ENCODE measurements at regions not wholly inside any gene's neighbourhood (a gene's known extent, or its start where the extent isn't known, plus 50 kb on each side); places are given as distances from the start of the nearest gene placed in this dataset.

DNA sequence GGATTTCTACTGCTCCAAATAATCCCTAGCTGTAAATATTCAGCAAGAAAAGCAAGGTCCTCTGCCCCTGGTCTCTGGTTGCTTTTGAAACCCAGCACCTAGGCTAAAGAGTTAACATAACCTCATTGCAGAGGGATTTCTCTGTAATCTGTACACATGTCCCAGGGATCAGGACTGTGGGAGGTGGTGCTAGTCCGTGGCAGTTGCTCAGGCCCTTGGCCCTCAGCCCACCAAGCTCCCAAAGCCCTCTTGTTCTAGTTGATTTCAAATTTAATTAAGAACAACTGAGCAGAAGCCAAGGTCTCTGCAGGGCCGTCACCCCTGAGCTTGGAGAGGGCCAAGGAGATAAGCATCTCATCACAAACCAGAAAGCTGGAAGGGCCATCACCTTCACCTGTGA, 181.1 kb downstream of the SOX9 start:
- peak; percentile 18 for DNase-seq (ENCODE audit: low spot score)

DNA sequence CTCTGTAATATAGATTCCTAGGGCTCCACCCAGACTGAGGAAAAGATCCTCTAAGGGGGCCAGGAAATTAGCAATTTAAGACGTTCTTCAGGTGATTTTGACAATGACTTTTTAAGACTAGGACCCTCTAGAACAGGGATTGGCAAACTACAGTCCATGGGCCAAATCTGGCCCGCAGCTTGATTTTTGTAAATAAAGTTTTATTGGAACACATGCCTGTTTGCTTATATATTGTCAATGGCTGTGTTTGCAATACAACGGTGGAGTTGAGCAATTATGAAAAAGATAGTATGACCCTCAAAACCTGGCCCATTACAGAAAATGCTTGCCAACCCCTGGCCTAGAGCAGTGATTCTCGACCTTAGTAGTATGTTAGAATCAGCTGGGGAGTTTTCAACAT, 181.9 kb downstream of the SOX9 start:
- no peak for DNase-seq (ENCODE audit: low spot score)

DNA sequence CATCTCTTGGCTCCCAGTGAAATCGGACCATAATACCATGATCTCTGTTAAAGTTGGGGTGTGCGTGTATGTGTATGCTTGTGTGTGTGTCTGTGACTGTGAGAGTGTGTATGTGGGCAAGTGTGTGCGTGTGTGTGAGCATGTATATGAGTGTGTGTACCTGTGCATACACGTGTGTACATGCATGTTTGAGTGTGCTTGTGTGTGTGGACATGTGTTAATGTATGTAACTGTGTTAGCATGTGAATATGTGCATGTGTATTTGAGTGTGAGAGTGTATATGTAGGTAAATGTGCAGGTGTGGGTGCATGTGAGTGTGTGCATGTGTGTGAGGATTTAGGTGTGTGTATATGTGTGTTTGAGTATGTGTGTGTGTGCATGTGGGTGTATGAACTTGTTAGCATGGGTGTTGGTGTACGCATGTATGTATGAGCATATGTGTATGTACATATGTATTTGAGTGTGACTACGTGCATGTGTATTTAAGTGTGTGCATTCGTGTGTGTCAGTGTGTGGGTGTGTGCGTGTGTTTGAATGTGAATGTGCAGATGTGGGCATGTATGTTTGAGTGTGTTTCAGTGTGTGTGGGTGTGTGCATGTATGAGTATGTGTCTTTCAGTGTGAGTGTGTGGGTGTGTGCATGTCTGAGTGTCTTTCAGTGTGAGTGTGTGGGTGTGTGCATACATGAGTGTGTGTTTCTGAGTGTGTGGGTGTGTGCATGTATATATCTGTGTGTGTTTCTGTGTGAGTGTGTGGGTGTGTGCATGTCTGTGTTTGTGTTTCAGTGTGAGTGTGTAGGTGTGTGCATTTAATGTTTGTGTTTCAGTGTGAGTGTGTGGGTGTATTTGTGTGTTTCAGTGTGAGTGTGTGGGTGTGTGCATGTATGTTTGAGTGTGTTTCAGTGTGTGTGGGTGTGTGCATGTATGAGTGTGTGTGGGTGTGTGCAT, 183.2 kb downstream of the SOX9 start:
- no peak for DNase-seq (ENCODE audit: low spot score)

DNA sequence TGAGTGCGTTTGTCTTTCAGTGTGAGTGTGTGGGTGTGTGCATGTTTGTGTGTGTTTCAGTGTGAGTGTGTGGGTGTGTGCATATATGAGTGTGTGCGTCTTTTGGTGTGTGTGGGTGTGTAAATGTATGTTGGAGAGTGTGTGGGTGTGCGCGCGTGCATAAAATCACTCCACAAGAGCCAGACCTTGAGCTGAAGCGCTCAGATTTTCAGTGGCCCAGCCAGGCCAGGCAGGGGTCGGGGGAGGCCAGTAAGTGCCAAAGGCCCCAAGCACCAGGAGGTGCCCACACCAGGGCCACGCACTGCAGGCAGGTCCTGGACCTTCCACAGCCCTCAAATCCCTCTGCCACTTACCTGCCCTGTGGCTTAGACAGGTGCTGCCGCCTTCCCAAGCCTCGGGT, 184.0 kb downstream of the SOX9 start:
- no peak for DNase-seq (ENCODE audit: low spot score)

DNA sequence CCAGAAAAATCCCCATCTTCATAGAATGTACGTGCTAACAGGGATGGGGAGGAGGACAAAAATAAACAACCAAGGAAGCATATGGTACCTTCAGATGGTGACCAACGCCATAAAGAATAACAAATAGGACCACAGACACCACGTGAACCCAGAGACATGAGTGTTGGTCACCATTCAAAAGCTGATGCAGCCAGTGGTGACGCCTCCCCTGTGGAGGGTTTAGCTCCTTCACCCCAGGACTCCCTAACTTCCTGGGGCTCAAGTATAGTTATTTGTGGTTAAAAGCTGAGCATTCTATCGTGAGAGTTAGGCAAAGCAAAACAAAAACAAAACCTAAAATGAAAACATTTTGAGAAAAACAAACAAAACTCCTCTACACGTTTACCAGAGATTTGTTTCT, 184.7 kb downstream of the SOX9 start:
- no peak for DNase-seq (ENCODE audit: low spot score)

DNA sequence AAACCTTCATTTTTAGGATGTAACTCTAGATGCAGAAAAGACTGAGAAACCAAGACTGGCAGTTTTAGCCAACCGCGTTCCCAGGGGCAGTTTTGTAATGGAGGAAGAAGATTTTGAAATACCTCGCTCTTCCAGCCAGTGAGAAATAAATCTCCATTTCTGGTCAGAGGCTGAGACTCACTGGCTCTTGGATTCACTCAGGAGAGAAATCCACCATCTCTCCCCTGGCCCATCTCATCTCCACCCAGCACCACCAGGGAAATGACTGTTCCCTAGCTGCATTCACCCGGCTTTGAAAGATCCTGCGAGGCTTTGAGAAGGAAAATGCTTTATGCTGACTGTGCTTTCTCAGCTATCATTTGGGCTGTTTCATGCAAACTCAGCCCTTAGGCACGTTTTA, 185.2 kb downstream of the SOX9 start:
- DNase-seq (ENCODE audit: low spot score): no peak

DNA sequence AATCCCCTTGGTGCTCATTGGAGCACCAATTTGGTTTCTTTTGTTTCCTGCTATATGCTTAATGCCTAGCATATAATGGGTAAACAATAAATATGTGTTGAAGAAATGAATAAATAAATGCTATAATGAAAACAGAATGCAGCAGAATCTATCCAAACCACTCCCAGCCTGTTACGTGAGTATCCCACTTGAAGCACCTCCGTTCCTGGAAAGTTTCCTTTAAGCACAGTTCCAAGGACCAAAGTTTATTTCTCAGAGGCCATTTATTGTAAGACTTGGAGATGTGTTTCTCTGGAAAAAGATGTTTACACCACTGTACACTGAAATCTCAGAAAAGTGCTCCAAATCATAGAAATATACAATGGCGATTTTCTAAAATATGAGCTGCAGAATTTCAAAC, 187.0 kb downstream of the SOX9 start:
- no peak for DNase-seq (ENCODE audit: low spot score)

DNA sequence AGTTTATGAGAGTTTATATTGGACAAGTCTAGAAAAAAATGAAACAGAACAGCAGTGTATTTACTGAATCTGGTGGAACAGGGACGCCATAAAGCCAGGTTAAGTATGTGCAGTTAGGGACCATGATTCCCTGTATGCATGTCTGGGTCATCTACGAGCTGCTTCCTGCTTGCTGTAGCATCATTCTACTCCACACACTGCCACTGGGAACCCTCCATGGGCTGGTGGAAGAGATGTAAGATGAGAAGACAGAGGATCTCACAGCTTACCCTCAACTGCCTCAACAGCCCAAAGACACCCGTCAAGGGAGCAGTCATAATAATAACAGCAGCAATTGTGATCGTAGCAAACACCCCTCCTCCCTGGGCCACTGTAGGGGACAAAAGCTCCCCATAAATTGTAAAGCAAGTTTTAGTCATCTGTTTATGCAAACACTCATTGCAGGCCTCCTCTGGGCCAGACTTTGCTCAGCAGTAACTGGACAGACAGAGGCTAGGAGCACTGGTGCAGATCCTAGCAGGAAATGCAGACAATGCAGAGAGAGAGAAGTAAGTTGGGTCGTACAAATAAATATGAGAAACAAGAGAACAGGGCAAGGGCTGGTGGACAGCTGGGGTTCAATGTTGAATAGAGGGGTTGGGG, 188.0 kb downstream of the SOX9 start:
- no peak for DNase-seq (ENCODE audit: low spot score)

DNA sequence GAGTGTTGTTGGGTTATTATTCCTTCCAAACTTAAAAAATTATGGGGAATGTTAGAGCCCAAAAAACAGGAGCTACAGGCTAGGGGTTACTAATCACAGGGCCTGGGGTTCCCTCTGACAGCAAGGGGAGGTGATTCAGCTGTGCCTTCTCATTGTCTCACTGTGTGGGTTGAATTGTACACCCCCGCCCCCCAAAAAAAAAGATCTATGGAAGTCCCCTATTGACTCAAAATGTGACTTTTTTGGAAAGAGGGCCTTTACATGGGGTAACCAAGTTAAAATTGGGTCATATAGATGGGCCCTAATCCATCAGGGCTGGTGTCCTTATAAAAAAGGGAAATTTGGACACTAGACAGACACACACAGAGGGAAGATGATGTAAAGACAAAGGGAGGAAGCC, 190.2 kb downstream of the SOX9 start:
- DNase-seq (ENCODE audit: low spot score): no peak

DNA sequence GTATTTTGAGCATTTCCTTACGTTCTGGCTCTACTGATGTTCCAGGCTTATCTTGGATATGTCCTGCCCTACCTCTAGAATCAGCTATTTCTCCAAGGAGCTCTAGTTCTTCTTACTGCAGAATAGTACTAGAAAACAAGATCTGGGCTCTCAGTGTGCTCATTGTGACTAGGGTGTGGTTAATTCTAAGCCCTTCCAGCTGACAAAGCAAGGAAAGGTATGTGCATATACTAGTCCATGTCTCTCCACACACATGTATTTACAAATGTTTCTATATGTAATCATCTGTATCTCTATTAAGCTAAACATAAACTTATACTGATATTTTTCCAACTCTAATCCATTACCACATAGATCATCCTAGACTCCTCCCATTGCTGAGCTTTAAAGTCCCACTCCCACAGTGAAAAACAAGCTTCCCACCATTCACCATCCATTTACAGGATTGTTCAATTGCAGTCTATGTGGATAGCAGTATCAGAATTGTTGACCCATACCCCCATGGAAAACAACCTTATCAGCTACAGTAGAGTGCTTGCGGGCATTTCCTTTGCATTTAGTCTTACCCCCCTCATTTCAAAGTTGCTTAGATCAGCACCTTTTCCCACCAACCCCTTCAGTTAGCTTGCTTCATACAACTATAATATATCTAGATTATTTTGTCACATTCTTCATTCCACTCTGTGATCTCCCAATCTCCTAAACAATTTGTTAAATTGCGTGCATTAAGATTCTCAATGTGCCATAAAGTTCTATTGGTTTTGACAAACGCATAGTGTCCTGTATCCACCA, 194.5 kb downstream of the SOX9 start:
- no peak for DNase-seq (ENCODE audit: low spot score)

DNA sequence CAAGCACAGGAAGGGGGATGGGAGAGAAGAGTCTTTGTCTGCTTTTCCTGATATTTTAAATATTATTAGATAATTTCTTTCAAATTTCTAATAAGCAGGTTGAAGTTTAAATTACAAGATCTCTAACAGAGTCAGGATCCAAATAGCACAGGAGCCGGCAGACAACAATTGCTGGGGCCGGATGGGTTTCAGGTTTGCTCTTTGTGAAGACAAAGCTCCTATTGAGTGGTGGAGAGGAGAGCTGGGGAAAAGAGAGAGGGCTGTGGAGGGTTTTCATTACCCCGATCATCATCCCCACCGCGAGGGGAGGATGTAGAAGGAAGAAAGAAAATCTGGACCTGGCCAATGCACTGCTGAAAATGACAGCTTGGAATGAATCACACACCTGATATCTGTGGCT, 197.3 kb downstream of the SOX9 start:
- DNase-seq (ENCODE audit: low spot score): no peak

DNA sequence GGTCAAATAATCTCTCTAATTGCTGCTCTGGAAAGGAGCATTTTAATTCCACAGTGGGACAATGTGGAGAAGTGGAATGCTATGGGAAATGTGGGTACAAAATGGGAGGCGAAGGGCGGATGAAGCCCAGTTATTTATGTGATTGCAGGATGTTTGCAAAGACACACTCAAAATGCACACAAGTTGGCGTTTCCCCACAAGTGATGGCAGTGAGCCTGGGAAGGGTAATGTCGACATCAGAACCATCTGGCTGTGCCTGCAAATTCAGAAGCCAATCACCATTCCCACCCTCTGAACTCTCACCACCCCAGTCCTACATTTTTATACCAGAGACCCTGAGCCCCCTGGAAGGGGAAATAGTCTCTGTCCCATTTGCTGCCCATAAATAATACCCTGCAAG, 201.1 kb downstream of the SOX9 start:
- DNase-seq (ENCODE audit: low spot score): no peak

DNA sequence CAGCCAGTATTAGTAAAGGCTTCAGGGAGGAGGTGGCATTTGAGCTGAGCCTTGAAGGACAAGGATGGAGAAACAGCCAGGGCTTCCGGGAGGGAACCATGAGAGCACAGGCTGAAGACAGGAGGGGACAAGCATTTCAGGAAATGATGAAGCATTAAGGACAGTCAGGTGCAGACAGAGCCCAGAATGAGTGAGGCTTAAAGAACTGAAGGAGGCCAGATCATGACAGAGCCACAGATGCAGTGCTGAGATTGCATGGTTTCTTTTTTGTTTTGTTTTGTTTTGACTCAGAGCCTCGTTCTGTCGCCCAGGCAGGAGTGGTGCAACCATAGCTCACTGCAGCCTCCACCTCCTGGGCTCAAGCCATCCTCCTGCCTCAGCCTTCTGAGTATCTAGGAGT, 211.5 kb downstream of the SOX9 start:
- DNase-seq (ENCODE audit: low spot score): no peak

DNA sequence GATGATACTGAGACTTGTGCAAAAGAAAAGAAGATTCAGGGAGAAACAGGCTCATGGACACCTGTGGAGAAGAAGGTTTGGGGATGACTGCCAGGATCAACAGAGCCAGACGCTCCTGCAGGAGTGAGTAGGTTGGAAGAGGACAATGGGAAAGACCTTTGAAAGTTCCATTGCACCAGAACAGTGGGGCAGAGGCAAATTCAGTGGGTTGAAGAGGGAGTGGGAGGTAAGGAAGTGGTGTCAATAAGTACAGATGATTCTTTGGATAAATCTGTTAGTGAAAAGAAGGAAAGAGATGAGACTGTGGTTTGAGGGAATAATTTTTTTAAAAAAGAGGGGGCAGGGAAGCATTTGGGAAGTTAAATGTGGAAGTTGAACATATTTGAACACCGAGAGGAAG, 212.8 kb downstream of the SOX9 start:
- peak; percentile 46 for DNase-seq (ENCODE audit: low spot score)

DNA sequence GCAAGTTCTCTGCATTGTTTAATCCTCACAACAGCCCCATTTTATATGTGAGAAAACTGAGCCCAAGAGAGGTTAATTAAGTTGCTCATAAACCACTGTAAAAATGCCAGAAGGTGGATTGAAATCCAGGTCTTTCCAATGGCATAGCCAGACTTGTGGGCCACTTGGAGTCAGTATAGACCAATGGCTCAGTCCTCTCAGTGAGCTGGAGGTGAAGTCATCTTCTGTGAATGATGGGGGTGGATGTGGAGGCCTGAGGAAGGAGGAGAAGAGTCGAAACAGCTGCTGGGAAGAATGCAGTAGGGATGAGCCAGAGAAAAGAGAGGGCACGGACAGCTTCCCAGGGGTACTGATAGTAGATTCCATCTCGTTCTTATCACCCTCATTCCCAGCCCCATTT, 213.4 kb downstream of the SOX9 start:
- DNase-seq (ENCODE audit: low spot score): no peak

DNA sequence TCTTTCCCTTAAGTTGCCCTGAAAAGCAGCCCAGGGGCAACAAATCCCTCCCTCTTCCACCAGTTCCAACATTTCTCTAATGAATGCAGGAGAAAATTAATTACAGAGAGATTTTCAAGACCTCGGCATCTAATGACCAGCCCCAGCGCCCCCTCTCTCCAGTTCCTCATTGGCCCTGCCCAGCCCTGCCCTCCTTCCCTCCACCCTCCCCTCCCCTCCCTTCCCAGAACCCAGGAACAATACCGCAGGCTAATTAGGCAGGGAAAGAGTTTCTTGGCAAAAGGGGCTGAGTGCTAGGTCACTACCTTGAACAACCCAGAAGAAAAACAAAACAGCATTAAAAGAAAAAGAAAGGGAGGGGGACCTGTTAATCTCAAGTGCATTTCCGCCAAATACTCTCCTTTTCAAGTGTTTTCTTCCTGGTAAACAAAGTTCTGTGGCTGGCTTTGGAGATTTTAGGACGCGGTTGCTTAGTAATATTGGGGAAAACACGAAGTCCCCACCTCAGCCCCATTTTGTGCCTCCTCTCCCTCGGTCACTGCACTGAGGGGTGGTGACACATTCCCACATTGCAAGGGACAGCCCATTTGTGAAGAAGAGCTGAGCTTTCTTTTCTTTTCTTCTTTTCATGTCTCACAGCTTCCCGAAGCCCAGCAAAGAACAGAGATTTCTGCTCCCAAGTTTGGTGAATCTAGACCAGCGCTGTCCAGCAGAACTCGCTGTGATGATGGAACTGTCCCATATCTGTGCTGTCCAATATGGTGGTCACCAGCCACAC, 215.4 kb downstream of the SOX9 start:
- DNase-seq (ENCODE audit: low spot score): peak; percentile 21

DNA sequence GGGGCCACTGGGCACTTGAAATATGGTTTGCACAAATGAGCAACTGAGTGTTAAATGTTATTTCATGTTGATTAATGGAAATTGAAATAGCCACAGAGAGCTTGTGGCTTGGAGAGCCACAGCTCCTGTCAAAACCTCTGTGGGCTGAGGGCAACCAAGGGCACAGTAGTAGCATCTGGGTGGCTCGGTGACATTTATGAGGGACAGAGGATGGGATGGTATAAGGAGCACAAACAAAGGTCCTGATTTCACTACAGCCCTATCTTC, 215.9 kb downstream of the SOX9 start:
- no peak for DNase-seq (ENCODE audit: low spot score)

DNA sequence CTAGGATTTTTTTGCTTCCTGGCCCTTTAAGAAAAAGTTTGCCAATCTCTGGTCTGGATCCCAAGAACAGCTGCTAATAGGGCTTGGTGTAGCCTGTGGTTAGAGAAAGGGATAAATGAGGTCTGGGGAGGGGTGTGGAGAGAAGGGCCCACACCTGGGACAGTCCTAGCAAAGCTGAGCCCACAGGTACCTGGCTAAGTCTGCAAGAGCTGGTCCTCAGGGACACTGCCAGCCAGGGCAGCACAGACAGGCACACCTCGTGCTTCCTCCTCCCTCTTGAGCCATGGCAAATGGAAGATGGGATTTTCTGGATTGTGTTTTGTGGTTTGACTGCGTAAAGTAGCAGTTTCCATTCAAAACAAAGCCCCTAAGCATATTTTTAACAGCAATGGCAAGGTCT, 217.5 kb downstream of the SOX9 start:
- DNase-seq (ENCODE audit: low spot score): no peak

DNA sequence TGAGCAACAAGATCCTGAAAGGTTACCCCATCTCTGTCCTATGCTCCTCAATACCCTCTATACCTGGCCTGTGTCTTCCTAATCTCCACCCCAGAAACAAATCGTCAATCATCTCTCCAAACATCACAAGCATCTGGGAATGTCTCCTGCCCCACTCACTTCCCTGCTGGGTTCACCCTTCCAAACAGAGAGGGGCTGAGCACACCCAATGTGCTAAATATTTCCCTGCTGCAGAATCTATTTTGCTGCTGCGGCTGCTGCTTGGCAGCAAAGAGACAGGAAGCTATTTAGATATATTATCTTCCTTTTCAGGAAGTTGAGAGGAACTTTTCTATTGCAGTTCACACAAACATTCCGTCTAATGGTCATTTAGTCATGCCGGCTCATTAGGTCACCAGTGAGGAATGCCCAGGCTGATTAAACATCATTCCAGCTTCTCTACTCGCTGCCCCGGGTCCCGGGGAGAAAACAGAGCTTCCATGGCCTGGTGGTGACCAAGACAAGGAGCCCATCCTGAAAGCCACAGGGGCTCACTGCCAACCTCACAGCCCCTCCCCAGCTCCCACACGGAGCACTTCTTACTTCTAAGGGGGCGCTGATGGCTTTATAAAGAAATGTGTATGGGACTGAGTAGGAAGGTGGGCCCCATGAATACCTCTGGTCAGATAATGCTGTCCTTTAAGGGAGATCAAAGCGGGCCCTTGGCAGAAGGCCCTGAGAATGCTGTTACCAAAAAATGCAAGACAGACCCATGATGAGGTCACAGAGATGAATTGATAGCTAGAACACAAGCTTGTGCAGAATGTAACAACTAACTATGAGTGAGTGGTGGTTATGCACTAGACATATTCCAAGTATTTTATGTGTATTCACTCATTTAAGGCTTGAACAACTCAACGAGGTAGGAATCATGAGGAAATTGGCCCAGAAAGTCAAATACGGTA, 218.3 kb downstream of the SOX9 start:
- no peak for DNase-seq (ENCODE audit: low spot score)

DNA sequence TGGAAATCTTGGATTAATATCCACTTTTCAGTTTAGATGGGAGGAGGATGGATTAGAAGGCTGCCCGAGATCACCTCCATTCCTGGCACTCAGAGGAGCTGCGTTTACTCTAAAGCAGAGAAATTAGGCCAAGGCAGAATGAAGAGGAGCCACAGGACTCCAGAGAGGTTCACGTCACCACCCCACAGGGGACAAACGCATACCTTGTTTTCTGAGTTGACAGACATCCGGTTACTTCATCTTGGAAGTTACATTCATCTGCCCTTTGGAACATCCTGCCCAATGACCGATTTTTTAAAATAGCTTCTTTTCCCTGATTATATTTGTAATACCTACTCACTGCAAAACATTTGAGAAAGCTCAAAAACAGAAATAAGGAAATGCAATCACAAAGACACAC, 220.0 kb downstream of the SOX9 start:
- no peak for DNase-seq (ENCODE audit: low spot score)

DNA sequence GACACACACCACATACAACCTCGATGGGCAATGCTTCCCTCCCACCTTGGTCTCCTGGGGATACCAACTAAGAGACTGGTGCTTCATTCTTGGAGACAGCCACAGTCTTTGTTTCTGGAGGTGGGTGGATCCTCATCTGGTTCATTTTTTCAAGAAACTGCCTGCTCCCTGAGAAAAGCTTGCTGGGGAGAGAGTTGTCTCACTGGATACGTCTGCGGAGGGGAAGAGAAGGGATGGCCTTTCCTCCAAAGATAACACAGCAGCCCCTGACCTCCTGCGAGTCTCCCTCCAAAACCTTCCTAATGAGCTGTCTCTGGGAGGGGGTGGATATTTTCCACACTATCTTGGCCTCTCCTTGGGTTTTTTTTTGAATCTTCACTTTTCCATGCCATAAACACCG, 221.2 kb downstream of the SOX9 start:
- no peak for DNase-seq (ENCODE audit: low spot score)

All from cerebellar cortex (tissue), 1 donor.